GM21723 (cell line): ENCODE measurements at regions not wholly inside any gene's neighbourhood (a gene's known extent, or its start where the extent isn't known, plus 50 kb on each side); places are given as distances from the start of the nearest gene placed in this dataset.
"Not testable (repeated sequence)": the region's sequence is repeated elsewhere in the genome, so short reads cannot be mapped to it uniquely, and the experiment has no call there.

Experiments used
- ATAC-seq: cut with Tn5 transposase; IDR thresholded peaks from one replicate; pipeline ENCODE4 v1.9.1; 2021; ENCODE audit warnings: mild to moderate bottlenecking, moderate library complexity; ENCODE audit not compliant: unreplicated experiment

- peak; percentile 51 for ATAC-seq
Measured at GRCh38 chr20:30811885-30812671, 445.4 kb upstream of the DEFB115 start.

- no peak for ATAC-seq
Measured at GRCh38 chr20:30812739-30813411, 444.6 kb upstream of the DEFB115 start.

GRCh38 chr20:30813412-30814311 is 443.8 kb upstream of the DEFB115 start:
- ATAC-seq = not testable (repeated sequence)

- ATAC-seq = not testable (repeated sequence)
Measured at GRCh38 chr20:30814312-30814639, 443.2 kb upstream of the DEFB115 start.

- ATAC-seq = not testable (repeated sequence)
Measured at GRCh38 chr20:30815027-30815576, 442.4 kb upstream of the DEFB115 start.

GRCh38 chr20:30815577-30816181 is 441.8 kb upstream of the DEFB115 start:
- ATAC-seq = no peak

GRCh38 chr20:30816182-30816645 is 441.2 kb upstream of the DEFB115 start:
- no peak for ATAC-seq

- not testable (repeated sequence) for ATAC-seq
Measured at GRCh38 chr20:30821615-30822014, 435.8 kb upstream of the DEFB115 start.

GRCh38 chr20:30824666-30825065 is 432.8 kb upstream of the DEFB115 start:
- not testable (repeated sequence) for ATAC-seq

- not testable (repeated sequence) for ATAC-seq
Measured at GRCh38 chr20:30845923-30846322, 411.5 kb upstream of the DEFB115 start.

GRCh38 chr20:30868271-30868670 is 389.2 kb upstream of the DEFB115 start:
- not testable (repeated sequence) for ATAC-seq

- not testable (repeated sequence) for ATAC-seq
Measured at GRCh38 chr20:30871127-30871526, 386.3 kb upstream of the DEFB115 start.

GRCh38 chr20:30872252-30872651 is 385.2 kb upstream of the DEFB115 start:
- ATAC-seq = not testable (repeated sequence)

- ATAC-seq = not testable (repeated sequence)
Measured at GRCh38 chr20:30875868-30876267, 381.6 kb upstream of the DEFB115 start.

- ATAC-seq = not testable (repeated sequence)
Measured at GRCh38 chr20:30891400-30891799, 366.1 kb upstream of the DEFB115 start.

GRCh38 chr20:30892541-30893345 is 364.7 kb upstream of the DEFB115 start:
- ATAC-seq = no peak

- ATAC-seq = not testable (repeated sequence)
Measured at GRCh38 chr20:30893346-30894314, 363.8 kb upstream of the DEFB115 start.

GRCh38 chr20:30894707-30895353 is 362.6 kb upstream of the DEFB115 start:
- ATAC-seq = not testable (repeated sequence)
